Smooth muscle cell of the brain vasculature (primary cell): ENCODE measurements at regions not wholly inside any gene's neighbourhood (a gene's known extent, or its start where the extent isn't known, plus 50 kb on each side); places are given as distances from the start of the nearest gene placed in this dataset.
"Not testable (repeated sequence)": the region's sequence is repeated elsewhere in the genome, so short reads cannot be mapped to it uniquely, and the experiment has no call there.

Source experiments
- DNase-seq: peaks from one replicate; pipeline ENCODE4 v3.0.0-alpha.2; 2012; ENCODE audit warnings: low read depth, low spot score

DNA sequence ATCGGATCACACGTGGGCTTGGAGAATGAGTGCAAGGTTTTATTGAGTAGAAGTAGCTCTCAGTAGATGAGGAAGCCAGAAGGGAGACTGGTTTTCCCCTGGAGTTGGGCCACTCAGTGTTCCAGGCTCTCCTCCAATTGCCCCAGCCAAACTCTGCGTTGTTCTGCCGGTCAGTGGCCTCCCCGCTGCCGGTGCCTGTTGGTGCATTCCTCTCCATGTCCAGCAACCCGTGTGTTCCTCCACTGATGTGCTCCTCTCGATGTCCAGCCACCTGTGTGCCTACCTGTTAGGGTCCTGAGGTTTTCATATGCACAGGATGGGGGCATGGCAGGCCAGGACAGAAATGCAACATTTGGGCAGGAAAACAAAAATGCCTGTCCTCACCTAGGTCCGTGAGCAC lies 888.0 kb upstream of the PTPRD start:
- no peak for DNase-seq

DNA sequence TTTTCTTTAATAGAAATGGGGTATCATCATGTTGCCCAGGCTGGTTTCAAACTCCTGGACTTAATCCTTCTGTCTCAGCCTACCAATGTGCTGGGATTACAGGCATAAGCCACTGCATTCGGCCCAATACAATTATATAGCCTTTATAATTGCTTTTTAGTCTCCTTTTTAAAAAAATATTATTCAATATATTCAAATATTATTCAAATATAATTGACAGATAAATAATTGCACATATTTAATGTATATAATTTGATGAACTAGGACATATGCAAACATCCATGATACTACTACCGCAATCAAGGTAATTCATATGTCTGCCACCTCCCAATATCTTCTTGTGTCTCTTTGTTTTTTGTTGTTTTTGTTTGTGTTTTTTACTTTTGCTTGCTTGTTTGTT lies 894.2 kb upstream of the PTPRD start:
- DNase-seq, result no peak

DNA sequence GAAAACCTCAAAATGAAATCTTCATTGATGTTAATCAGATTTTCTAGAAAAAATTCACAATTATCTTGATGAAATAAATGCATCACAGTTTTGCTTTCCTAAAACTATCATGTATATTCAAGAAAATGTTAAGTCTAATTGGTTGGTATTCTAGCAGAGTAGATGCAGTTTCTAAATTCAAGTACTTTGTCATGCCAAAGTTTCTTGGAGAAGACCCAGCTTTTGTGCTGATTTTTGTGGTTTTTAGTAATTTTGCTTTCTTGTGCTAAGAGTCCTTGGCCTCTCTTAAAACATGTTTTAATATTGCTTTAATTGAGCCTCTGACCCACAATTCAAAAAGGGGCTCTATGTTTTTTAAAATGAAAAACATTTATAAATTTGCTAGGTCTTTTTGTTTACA lies 924.8 kb upstream of the PTPRD start:
- no peak for DNase-seq

DNA sequence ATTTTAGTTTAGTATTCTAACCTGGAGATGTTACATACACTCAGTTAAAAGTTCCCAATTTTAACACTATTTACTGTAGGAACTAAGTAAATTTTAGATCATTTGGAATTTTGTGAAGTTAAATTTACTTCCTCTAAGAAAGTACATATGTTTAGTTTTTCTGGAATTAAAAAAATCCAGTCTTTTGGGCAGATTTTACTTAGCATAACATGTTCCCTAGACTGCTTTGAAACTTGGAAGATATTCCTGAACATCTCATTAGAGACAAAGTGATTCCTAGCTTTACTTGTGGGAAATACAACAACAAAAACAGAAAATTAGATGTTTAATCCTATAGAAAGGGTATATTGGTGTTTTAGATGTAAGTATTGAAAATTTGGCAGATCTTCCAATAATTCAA lies 930.0 kb upstream of the PTPRD start:
- no peak for DNase-seq

DNA sequence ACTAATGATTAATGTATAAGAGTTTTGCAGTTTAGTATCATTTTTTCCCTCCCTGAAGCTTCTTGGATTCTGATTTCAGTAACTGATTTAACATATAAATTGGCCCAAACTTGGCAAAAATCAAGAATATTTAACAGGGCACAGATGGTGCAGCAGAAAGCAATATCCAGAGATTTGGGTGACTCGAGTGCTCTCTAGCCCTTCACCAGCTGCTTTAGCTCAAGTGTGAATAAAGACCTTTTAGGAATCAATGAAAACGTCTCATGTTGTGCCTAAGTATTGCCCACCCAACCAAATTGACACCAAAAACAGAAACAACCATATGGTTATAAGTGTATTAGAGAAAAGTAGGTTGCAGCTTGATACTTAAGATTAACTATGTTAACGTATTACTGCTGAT lies 933.4 kb upstream of the PTPRD start:
- no peak for DNase-seq

DNA sequence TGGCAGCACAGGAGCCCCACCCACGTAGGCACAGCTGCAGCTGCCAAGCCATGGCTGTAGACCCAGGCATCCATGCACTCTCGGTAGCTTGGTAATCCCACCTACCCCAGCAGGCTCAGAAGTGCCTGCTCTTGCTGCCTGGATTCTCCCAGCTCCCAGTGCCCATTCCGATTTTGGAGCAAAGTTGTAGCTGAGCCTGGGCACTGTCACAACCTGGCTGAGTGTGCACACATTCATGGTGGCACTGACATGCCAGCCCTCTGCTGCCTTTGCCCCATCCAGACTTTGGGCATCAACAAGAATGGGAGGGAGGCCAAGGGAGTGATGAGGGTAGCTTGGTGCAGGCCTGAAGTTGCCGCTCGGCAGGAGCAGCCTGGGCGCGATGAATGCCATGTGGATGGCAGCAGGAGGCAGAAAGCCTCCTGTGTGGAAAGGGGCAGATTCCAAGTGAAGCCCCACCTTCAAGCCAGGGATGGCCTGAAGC lies 936.6 kb upstream of the PTPRD start:
- DNase-seq, result no peak

DNA sequence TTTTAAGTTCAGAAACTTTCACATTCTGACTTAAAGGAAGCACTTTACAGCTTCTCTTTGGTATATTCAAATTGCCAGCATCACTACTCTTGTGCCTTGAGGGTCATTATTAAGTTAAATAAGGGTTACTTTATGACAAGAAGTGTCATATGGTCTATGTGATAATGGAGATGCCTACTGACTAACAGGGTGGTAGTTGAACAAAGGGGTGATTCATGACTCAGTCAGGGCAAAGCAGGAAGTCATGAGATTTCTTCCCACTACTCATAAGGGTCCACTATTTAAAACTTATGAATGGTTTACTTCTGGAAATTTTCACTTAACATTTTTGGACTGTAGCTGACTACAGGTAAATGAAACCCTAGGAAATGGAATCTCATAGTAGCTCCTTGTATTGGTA lies 938.3 kb upstream of the PTPRD start:
- DNase-seq, result no peak

DNA sequence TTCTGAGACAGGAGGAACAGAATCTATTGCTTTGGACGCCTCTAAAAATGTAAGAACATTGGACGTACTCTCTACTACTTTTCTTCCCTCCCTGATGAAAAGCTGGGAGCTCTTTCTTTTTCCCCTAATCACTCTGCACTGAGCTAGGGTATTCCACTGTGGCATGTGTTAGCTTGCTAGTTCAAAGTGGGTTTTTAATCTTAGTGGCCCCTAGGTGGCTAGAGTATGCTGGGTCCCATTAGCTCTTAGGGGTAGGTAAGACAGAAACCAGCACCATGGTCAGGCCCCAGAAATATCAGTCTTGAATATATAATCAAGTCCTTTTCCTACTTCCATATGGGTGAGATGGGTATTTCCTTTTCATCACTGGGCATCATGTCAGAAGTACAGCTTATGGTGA lies 945.2 kb upstream of the PTPRD start:
- no peak for DNase-seq

DNA sequence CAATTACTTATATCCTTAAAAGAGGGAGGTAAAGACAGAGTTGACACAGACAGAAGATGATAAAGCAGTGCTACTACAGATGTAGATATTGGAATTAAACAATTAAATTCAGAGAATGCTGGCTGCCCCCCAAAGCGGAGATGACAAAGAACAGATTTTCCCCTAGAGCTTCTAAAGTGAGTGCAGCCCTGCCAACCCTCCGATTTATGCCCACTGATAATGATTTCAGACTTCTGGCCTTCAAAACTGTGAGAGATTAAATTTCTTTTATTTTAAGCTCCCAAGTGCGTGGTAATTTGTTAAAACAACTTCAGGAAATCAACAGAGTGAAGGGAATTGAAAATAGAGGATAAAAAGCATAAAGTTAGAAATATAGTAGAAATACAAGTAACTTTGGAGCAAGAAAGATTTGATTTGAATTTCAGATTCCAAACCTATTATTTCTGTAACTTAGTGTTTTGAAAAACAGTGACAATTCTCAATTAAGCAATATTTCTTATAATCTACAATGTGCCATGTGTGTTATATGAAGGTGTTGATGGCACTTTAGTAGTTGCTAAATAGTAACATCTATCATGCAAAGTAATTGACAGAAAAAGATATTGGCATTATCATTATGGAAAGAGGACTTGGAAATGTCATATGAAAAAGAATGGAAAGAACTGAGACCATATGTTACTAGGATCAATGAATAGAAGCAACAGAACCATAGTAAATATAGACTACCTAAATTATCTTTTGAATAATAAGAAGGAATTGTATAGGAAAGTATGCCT lies 946.4 kb upstream of the PTPRD start:
- no peak for DNase-seq

DNA sequence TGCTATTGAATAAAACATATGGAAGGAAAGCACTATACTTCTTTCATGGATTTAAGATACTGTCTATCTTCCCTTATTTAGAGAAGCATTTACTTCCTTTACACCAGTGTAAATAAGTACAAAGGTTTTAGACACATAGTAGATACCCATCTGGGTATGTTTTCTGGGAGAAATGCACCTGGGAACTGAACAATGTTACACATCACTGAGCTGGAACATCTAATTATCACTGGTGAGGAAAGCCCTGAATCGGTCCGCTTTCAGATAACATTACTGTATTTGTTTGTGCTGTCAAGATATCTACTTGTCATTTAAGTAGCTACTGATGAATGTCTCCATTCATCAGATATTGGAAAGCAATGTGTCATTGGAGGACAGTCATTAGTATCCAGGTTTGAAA lies 964.7 kb upstream of the PTPRD start:
- no peak for DNase-seq

DNA sequence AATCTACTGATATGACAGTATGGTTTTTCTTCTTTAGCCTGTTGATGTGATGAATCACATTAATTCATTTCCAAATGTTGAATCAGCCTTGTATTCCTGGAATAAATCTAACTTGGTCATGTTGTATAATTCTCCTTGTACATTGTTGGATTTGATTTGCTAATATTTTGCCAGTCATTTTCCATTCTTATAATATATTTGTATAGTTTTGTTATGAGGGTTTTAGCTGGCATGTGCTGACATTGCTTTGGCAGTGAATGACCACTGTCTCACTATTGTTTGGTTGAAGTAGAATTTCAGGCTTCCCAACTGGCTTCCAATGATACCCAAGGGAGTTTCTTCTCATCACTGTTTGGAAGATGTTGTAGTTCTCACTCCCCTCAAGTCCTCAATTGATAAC lies 983.0 kb upstream of the PTPRD start:
- DNase-seq, result no peak

DNA sequence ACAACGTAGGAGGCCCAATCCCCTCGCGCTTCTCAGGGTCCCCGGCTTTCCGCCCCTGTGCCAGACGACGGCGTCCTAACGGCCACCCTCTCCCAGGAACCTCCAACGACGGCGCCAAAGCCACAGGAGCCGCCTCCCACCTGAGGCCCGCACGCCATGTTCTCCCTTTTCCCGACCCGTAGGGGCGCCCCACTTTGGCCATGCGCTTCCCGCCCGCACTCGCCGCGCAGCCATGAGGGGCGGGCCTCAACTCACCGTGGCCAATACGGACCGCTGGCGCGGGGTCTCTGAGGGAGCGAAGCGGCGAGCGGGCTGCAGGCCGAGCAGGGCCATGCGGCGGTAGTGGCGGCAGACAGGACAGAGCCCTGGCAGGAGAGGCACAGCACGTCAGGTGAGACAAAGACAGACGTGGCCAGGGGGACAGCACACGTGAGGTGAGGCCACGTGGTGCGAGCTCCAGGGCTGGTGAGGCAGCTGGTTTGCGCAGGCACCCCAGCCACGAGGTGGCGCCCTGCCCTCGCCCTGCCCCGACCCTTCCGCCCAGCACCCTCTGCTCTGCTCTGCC lies 1005.5 kb upstream of the PTPRD start:
- DNase-seq, result no peak

DNA sequence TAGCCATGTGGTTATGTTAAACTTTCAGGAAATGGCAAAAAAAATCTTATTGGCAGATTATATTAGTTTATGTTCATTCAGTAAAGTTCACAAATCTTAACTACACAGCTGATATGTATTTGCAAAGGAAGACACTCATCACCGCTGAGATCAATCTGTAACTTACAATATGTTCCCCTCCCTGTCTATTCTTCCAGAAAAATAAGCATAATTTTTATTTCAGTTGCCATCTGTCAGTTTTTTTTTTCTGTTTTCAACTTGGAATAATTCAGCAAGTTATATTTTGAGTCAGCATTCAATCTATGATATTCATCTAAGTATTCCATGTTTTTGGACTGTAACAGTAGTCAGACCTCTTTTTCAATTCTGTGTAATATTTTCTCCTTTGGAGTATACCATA lies 1019.9 kb upstream of the PTPRD start:
- no peak for DNase-seq

DNA sequence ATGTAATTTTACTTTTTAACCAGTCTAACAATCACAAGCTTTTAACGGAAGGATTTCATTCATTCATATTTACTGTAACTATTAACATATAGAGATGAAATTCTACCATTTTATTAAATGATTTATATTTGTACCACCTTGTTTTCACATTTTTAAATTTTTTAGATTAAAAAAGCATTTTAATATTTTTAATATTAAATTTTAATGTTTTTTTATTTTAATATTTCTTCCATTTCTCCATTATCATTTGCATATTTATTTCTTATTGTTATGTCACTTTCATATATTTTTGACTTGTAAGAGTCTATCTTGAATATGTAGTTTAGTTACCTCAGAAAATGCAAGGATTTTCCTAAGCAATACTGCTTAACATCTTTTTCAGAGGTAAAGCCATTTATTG lies 1034.0 kb upstream of the PTPRD start:
- DNase-seq, result no peak

DNA sequence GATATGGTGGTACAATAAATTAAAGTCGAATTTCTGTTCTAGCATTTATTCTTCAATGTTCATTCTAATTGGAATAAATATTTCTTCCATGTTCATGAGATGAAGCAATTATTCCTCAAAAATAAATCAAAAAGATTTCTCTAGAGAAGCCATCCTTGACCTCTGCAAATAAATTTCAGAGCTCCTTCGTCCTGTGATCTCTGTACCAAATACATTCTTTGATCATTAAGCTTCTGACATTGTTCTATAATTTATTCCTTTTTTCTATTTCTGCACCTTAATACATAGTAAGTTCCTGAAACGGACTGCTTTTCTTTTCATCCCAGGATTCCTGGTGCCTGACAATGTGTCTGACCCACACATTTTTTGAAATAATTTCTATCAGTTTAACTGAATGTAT lies 1039.3 kb upstream of the TYRP1 start:
- DNase-seq, result no peak

DNA sequence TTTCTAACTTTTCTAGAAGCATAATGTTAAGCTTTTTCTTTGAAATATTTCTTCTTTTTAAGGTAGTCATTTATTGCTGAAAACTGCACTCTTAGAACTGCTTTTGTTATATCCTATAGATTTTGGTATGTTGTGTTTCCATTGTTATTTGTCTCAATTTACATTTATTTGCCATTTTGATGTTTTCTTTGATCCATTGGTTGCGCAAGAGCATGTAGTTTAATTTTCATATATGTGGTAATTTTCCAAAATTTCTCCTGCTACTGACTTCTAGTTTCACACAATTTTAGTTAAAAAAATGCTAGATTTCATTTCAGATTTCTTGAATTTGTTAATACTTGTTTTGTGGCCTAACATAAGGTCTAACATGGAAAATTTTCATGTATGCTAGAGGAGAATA lies 1029.3 kb upstream of the TYRP1 start:
- no peak for DNase-seq

DNA sequence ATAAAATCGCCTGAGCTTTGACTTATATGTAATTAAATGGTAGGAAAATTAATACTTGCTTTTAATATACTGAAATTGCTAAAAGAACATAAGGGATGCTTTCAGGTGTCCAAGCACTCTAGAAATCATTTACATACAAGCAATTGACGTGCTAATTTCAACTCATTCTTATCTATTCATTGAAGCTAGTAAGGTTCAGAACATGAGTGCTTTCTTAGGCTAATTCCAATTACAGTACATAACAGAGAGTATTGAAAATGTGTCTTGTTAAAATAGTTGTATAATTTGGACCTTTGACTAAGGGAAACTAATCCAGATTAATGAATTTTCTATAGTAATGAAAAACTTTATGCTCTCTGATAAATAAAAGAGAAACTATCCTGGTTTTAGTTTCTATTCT lies 1016.4 kb upstream of the TYRP1 start:
- no peak for DNase-seq

DNA sequence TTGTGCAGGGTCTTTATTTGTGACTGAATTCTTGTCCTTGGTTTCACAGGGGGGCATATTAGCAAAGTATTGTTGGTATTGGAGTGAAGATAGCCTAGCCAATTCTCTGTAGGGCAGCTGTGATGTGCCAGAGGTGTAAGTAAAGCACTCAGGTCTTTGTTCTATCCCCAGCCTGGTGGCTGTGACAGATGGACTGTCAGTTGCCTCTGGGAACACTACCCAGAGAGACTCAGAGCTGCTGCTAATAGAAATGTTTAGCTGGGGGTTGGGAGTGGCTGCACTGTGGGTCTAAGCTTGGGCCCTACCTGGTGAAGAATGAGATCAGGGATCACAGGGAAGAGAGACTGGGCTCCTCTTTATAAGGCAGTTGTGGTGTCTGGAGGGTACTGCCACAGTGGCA lies 1006.5 kb upstream of the TYRP1 start:
- DNase-seq, result no peak

DNA sequence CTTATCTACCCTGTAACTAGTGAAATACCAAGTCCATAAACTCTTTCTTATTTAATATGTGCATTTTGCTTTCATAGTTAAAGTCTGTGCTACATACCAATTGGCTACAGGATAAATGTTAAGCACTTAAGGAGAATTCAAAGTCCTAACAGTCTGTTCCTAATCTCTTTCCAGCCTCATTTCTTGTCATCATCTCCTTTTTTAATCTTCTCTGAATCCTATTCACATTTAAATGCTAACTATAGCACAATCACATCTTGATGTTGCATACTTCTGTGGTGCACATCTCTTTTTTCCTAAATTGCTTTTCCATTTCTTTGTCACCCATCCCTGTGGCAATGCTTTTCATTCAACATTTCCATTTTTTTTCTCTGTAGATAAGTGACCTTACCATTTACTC lies 996.1 kb upstream of the TYRP1 start:
- no peak for DNase-seq

DNA sequence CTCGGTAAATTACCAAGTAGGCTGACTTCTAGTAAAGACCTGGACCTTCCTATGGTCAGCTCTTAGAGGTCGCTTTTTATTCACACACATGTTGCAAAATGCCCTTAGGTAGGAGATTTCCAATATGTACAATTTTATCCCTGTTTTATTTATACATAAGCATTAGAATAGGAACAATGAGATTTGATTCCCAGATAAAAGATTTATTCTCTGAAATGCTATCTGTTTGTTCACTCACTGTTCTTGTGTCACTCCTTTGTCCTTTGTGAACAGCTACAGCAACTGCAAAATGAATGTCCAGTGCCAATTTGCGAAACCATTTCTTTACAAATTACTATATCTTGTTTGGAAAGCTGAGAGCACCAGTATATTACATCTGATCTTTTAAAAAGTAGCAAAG lies 991.5 kb upstream of the TYRP1 start:
- DNase-seq, result no peak

DNA sequence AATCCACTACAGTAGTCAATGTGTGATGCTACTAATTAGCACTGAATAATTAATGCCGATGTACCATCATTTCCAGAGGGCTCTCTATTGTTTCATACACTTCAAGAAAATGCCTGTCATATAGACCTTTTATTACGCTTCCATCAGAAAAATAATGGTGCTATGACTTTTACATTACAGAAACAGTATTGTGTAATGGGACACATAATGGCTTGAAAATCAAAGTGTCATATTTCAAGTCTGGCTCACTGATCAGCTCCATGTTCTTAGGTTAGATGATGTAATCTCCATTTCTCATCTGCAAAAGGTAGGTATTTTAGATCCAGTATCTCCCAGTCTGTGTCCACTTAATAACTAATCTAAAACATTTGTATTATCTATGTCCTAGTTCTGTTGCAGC lies 990.6 kb upstream of the TYRP1 start:
- DNase-seq, result no peak

DNA sequence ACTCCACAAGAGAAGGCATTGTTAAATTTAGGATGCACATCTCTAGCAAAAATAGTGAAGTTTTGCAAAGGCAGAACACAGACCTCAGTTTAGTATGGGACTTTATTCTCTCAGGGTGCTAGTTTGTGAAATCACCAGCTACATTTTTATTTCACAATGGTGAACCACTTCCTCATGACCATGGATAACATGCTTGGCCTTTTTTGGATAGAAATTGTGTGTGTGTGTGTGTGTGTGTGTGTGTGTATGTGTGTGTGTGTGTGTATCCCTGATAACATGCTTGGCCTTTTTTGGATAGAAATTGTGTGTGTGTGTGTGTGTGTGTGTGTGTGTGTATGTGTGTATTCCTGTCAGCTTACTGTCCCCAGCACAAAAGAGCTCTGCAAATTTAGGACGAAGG lies 989.0 kb upstream of the TYRP1 start:
- not testable (repeated sequence) for DNase-seq

DNA sequence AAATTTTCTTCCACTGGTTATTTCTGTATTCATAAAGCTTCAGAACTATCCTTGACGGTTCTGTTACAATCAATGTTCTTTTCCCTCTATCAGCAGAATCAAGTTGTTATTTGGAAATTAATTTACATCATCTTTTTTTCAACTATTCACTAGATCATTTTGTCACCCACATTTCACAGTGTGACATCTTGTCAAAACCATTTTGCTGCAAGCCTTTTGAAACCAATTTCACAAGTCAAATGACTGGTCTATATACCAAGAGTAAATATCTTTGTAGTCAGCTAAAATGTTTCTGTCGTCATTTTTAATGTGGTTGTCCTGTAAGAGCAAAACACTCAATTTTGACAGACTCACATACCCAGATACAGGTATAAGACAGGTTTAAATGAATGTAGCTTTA lies 984.3 kb upstream of the TYRP1 start:
- DNase-seq, result no peak

DNA sequence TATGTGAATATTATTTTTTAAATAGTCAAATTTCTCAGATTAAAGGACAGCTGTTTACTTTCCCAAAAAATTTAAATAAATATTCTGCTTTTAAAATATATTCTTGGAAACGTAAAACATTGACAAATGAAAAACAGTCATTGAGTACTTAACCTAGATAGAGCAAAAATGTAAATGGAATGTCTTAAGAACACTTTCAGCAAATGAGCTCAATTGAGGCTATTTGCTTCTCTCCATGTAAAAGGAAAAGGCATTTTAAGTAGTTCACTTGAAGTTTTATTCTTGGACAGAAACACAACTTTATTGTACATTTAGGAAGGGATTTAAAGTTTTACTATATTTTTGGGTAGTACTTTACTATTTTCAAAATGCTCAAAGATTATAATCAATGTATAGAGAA lies 983.6 kb upstream of the TYRP1 start:
- no peak for DNase-seq
